HG03025 (cell line): ENCODE measurements at regions not wholly inside any gene's neighbourhood (a gene's known extent, or its start where the extent isn't known, plus 50 kb on each side); places are given as distances from the start of the nearest gene placed in this dataset.
"Not testable (repeated sequence)": the region's sequence is repeated elsewhere in the genome, so short reads cannot be mapped to it uniquely, and the experiment has no call there.

Experiments
- ATAC-seq: cut with Tn5 transposase; IDR thresholded peaks from one replicate; pipeline ENCODE4 v1.9.1; 2021; ENCODE audit warnings: mild to moderate bottlenecking, moderate library complexity; ENCODE audit not compliant: unreplicated experiment, low FRiP score

- ATAC-seq: no peak
These were observed 82.5 kb upstream of the SMIM23 start for GRCh38 chr5:171703146-171703545.

- ATAC-seq: no peak
These were observed 80.6 kb upstream of the SMIM23 start for GRCh38 chr5:171705036-171705435.

- no peak for ATAC-seq
These were observed 79.7 kb upstream of the SMIM23 start for GRCh38 chr5:171705830-171706468.

- ATAC-seq: no peak
These were observed 78.7 kb upstream of the SMIM23 start for GRCh38 chr5:171706736-171707441.

- ATAC-seq: no peak
These were observed 78.2 kb upstream of the SMIM23 start for GRCh38 chr5:171707442-171707792.

- ATAC-seq: no peak
These were observed 75.7 kb upstream of the SMIM23 start for GRCh38 chr5:171709930-171710329.

- ATAC-seq: no peak
These were observed 75.1 kb upstream of the SMIM23 start for GRCh38 chr5:171710451-171711024.

- ATAC-seq: no peak
These were observed 74.0 kb upstream of the SMIM23 start for GRCh38 chr5:171711571-171711970.

GRCh38 chr5:171712616-171713015, 73.0 kb upstream of the SMIM23 start:
- no peak for ATAC-seq

GRCh38 chr5:171713152-171713551, 72.5 kb upstream of the SMIM23 start:
- no peak for ATAC-seq

- no peak for ATAC-seq
These were observed 71.4 kb upstream of the SMIM23 start for GRCh38 chr5:171714261-171714660.

GRCh38 chr5:171714851-171715250, 70.8 kb upstream of the SMIM23 start:
- no peak for ATAC-seq

- ATAC-seq: no peak
These were observed 70.1 kb upstream of the SMIM23 start for GRCh38 chr5:171715551-171715950.

GRCh38 chr5:171720086-171720485, 65.5 kb upstream of the SMIM23 start:
- no peak for ATAC-seq

GRCh38 chr5:171721464-171721863, 64.2 kb upstream of the SMIM23 start:
- ATAC-seq: no peak

- no peak for ATAC-seq
These were observed 61.0 kb upstream of the SMIM23 start for GRCh38 chr5:171724468-171725204.

GRCh38 chr5:171725205-171725601, 60.4 kb upstream of the SMIM23 start:
- ATAC-seq: no peak

- ATAC-seq: not testable (repeated sequence)
These were observed 58.8 kb upstream of the SMIM23 start for GRCh38 chr5:171726819-171727218.

GRCh38 chr5:171728686-171729085, 56.9 kb upstream of the SMIM23 start:
- ATAC-seq: no peak
